ENCODE measurements at regions not wholly inside any gene's neighbourhood (a gene's known extent, or its start where the extent isn't known, plus 50 kb on each side); places are given as distances from the start of the nearest gene placed in this dataset.
"Not testable (repeated sequence)": the region's sequence is repeated elsewhere in the genome, so short reads cannot be mapped to it uniquely, and the experiment has no call there.

DNA sequence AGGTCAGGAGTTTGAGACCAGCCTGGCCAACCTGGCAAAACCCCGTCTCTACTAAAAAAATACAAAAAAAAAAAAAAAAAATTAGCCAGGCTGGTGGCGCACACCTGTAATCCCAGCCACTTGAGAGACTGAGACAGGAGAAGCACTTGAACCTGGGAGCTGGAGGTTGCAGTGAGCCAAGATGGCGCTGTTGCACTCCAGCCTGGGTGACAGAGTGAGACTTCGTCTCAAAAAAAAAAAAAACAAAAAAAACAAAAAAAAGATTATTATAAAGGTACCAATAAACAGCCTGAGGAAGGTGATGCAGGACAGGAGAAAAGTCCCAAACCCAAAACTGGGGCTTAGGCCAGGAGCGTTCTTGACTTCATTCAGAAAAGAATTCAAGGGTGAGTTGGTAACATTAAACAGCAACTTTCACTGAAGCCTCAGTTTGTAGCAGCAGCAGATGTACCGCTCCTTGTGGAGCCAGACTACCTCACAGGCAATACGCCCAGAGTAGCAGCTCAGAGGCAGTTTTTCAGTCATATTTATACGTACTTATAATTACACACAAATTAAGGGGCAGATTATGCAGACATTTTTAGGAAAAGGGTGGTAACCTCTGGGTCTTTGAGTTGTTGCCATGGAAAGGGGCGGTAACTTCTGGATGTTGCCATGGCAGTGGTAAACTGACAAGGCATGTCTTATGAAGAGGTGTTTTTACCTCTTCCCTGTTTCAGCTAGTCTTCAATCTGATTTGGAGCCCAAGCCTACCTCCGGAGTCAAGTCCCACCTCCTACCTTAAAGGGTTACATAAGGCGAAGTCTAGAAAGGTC is 1596.6 kb upstream of the CELF4 start:
- Histone ChIP-seq H3K9ac (ENCODE audit: low read length) (no peak overlapping the region), H3K9me3 (ENCODE audit: control insufficient read depth, low read length) (no peaks in the 10 kb centered on the region), H3K4me1 (ENCODE audit: control insufficient read depth, insufficient read depth, low read length) (no peaks in the 10 kb centered on the region), H3K4me3 (ENCODE audit: low read length) (no peak overlapping the region), H3K36me3 (ENCODE audit: control insufficient read depth, insufficient read depth, low read length, severe bottlenecking) (no peaks in the 10 kb centered on the region), H3K27me3 (replicated peaks; ENCODE audit: control insufficient read depth, insufficient read depth, low read length) (no peaks in the 10 kb centered on the region)
- DNase-seq (ENCODE audit: low read depth) = no peak

DNA sequence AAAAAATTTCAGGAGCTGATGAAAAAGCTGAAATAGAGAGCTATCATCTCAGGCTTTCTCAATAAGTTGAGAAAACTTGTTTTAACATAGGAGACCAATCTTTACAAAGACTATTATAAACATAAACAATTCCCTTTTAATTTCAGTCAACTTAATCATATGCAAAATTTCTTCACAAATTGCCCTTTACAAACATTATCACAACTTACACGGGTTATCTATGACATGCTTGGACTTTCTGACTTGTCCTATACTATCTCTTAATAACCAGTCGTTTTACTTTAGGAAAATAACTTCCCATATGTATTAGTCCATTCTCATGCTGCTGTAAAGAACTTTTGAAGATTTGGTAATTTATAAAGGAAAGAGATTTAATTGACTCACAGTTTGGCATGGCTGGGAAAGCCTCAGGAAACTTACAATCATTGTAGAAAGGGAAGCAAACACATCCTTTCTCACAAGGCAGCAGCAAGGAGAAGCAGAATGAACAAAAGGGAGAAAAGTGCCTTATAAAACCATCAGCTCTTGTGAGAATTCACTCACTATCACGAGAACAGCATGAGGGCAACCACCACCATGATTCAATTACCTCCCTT is 1583.7 kb upstream of the CELF4 start:
- no peak overlapping the region for H3K9ac ChIP-seq (ENCODE audit: low read length)
- H3K36me3 ChIP-seq (ENCODE audit: control insufficient read depth, insufficient read depth, low read length, severe bottlenecking) = no peaks in the 10 kb centered on the region
- H3K4me3 ChIP-seq (ENCODE audit: low read length) = no peak overlapping the region
- no peaks in the 10 kb centered on the region for H3K27me3 ChIP-seq (replicated peaks; ENCODE audit: control insufficient read depth, insufficient read depth, low read length)
- peaks cover 30% of the 10 kb centered on the region for H3K9me3 ChIP-seq (ENCODE audit: control insufficient read depth, low read length)
- no peaks in the 10 kb centered on the region for H3K4me1 ChIP-seq (ENCODE audit: control insufficient read depth, insufficient read depth, low read length)
- no peak for DNase-seq (ENCODE audit: low read depth)

DNA sequence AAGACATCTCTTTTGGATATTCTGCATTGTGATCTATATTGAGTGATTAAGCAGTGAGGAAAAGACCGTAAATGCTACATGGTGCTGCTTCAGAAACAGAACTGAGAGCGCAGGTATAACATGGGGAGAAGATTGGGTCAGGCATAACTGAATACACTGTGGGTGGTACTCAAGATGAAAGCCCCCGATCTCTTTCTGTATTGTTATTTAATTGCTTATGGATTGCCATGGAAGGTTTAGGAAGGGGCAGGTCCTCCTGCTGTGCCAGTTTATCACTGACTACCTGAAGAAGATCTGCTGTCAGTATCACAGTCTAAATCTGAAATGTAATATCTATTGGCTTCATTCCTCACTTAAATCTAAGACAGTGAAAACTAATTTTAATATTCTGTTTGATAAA is 1568.7 kb upstream of the CELF4 start:
- no peaks in the 10 kb centered on the region for H3K4me1 ChIP-seq (ENCODE audit: control insufficient read depth, insufficient read depth, low read length)
- no peaks in the 10 kb centered on the region for H3K9me3 ChIP-seq (ENCODE audit: control insufficient read depth, low read length)
- DNase-seq (ENCODE audit: low read depth) = no peak
- H3K36me3 ChIP-seq (ENCODE audit: control insufficient read depth, insufficient read depth, low read length, severe bottlenecking) = no peaks in the 10 kb centered on the region
- H3K4me3 ChIP-seq (ENCODE audit: low read length) = no peak overlapping the region
- no peak overlapping the region for H3K9ac ChIP-seq (ENCODE audit: low read length)
- H3K27me3 ChIP-seq (replicated peaks; ENCODE audit: control insufficient read depth, insufficient read depth, low read length) = no peaks in the 10 kb centered on the region

DNA sequence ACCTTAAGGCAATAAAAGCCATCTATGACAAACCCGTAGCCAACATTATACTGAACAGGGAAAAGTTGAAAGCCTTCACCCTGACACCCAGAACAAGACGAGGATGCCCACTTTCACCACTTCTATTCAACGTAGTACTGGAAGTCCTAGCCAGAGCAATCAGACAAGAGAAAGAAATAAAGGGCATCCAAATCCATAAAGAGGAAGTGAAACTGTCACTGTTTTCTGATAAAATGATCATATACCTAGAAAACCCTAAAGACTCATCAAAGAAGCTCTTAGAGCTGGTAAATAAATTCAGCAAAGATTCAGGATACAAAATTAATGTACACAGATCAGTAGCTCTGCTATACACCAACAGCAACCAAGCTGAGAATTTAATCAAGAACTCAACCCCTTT is 1561.9 kb upstream of the CELF4 start:
- H3K27me3 ChIP-seq (replicated peaks; ENCODE audit: control insufficient read depth, insufficient read depth, low read length); H3K36me3 ChIP-seq (ENCODE audit: control insufficient read depth, insufficient read depth, low read length, severe bottlenecking); H3K4me1 ChIP-seq (ENCODE audit: control insufficient read depth, insufficient read depth, low read length); DNase-seq (ENCODE audit: low read depth); H3K9ac ChIP-seq (ENCODE audit: low read length); H3K9me3 ChIP-seq (ENCODE audit: control insufficient read depth, low read length); H3K4me3 ChIP-seq (ENCODE audit: low read length): not testable (repeated sequence)

DNA sequence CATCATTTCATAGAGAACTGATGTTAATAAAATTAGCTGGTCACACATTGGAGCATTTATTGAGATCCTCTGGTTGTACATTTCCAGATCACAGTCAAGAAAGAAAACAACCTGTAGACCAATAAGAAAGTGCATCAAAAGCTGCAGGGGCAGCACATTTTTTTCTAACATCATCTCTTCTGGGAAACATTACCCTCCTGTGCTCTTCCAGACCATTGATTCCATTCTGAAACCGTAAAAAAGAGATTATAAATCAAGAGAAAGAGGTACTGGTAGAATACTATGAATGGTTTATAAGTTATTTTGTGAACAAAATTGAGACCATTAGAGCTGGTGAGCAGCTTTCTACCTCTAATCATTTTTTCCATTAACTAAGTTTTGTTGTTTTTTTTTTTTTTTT is 1548.2 kb upstream of the CELF4 start:
- Histone ChIP-seq H3K9ac (ENCODE audit: low read length) (no peak overlapping the region), H3K4me1 (ENCODE audit: control insufficient read depth, insufficient read depth, low read length) (no peaks in the 10 kb centered on the region), H3K9me3 (ENCODE audit: control insufficient read depth, low read length) (no peaks in the 10 kb centered on the region), H3K27me3 (replicated peaks; ENCODE audit: control insufficient read depth, insufficient read depth, low read length) (no peaks in the 10 kb centered on the region), H3K36me3 (ENCODE audit: control insufficient read depth, insufficient read depth, low read length, severe bottlenecking) (no peaks in the 10 kb centered on the region), H3K4me3 (ENCODE audit: low read length) (no peak overlapping the region)
- DNase-seq (ENCODE audit: low read depth) = no peak

DNA sequence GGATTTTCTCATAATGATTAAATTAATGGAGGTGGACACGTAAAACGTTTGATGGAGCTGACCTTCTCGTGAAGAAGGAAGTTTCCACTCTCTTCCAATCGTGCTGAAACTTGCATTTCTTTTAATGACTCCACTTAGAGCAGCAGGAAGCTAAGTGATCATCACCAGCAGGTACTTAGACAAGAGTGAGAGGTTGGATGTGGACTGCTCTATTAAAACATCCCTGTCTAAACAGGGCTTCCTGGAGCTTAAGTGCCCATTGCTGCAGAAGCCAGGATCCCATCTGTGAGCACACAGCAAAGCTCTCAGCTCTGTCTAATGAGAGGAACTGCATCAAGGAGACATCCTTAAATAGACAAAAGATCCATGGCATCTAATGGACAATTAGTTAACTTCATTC is 1539.5 kb upstream of the CELF4 start:
- H3K27me3 ChIP-seq (replicated peaks; ENCODE audit: control insufficient read depth, insufficient read depth, low read length) = no peaks in the 10 kb centered on the region
- no peak overlapping the region for H3K4me3 ChIP-seq (ENCODE audit: low read length)
- no peak for DNase-seq (ENCODE audit: low read depth)

DNA sequence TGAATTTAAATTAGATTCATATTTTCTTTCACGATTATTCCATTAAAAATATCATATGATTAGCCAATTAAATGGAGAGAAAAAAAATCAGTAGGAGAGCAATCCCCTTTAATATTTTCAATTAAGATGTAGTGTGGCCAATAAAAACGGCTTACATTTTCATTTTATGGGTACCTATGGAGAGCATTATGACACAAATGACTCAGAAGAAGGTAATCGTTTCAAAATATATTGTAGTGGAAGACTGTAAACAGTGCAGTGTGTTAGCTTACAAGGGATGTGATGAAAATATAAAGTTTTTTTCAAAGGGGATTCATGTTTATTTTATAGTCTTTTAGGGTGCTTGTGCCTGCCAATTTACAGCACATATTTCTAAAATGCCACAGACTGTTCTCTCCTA is 1507.4 kb upstream of the CELF4 start:
- no peak for DNase-seq (ENCODE audit: low read depth)
- Histone ChIP-seq H3K4me1 (ENCODE audit: control insufficient read depth, insufficient read depth, low read length) (no peaks in the 10 kb centered on the region), H3K4me3 (ENCODE audit: low read length) (no peak overlapping the region), H3K36me3 (ENCODE audit: control insufficient read depth, insufficient read depth, low read length, severe bottlenecking) (no peaks in the 10 kb centered on the region), H3K9me3 (ENCODE audit: control insufficient read depth, low read length) (no peaks in the 10 kb centered on the region), H3K27me3 (replicated peaks; ENCODE audit: control insufficient read depth, insufficient read depth, low read length) (no peaks in the 10 kb centered on the region), H3K9ac (ENCODE audit: low read length) (no peak overlapping the region)

More for the DNA sequence above, 1539.5 kb upstream of the CELF4 start:
- Histone ChIP-seq H3K9me3 (ENCODE audit: control insufficient read depth, low read length) (no peaks in the 10 kb centered on the region), H3K4me1 (ENCODE audit: control insufficient read depth, insufficient read depth, low read length) (no peaks in the 10 kb centered on the region), H3K36me3 (ENCODE audit: control insufficient read depth, insufficient read depth, low read length, severe bottlenecking) (no peaks in the 10 kb centered on the region), H3K9ac (ENCODE audit: low read length) (no peak overlapping the region)

DNA sequence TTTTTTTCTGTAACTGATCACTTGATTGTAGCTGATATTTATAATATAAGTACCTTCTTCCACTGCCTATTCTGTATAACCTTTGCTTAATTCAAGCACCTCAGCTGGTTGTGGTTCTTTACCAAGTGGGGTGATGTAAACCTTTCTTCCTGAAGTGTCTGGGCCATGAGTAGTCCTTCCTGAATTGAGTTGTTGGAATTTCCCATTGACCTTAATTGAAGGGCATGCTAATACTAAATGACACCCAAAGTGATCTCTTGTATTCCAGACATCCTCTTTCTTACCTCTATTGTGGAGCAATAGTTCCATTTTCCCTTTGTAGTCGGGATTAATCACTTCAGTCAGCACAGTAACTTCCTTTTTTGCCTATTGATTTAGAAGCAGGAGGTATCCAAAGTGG is 1496.8 kb upstream of the CELF4 start:
- H3K36me3 ChIP-seq (ENCODE audit: control insufficient read depth, insufficient read depth, low read length, severe bottlenecking) = no peaks in the 10 kb centered on the region

DNA sequence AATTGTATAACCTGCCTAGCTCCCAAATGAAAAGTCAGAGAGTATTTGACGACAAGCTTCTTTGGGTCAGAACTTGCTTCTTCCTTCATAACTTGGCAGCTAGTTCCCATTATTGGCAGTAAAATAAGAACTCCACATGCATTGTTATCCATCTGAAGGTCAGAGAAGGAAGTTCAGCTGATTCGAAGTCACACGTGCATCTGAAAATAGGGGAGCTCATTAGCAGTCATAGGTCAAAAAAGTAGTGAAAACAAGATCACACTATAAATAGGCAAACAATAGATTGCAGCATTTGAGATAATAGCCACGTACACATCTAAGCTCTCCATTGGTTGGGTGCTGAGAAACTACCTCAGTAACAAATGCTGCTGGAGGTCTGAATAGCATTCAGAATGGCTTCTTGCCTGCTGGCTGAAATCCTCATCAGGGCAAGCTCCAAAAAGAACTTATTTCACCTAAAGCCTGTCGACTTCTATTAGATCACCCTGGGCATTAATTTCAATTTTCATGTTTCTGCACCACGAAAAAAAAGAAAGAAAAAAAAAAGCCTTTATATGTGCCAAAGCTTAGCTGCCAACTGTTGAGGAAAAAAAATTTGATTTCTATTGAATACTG is 1492.9 kb upstream of the CELF4 start:
- no peak overlapping the region for H3K9ac ChIP-seq (ENCODE audit: low read length)
- no peaks in the 10 kb centered on the region for H3K27me3 ChIP-seq (replicated peaks; ENCODE audit: control insufficient read depth, insufficient read depth, low read length)
- H3K4me1 ChIP-seq (ENCODE audit: control insufficient read depth, insufficient read depth, low read length) = no peaks in the 10 kb centered on the region
- H3K9me3 ChIP-seq (ENCODE audit: control insufficient read depth, low read length) = no peaks in the 10 kb centered on the region
- H3K36me3 ChIP-seq (ENCODE audit: control insufficient read depth, insufficient read depth, low read length, severe bottlenecking) = no peaks in the 10 kb centered on the region
- H3K4me3 ChIP-seq (ENCODE audit: low read length) = no peak overlapping the region
- DNase-seq (ENCODE audit: low read depth) = no peak

More for the DNA sequence above, 1496.8 kb upstream of the CELF4 start:
- H3K9me3 ChIP-seq (ENCODE audit: control insufficient read depth, low read length) = no peaks in the 10 kb centered on the region
- H3K9ac ChIP-seq (ENCODE audit: low read length) = no peak overlapping the region
- no peak overlapping the region for H3K4me3 ChIP-seq (ENCODE audit: low read length)
- no peaks in the 10 kb centered on the region for H3K4me1 ChIP-seq (ENCODE audit: control insufficient read depth, insufficient read depth, low read length)
- DNase-seq (ENCODE audit: low read depth) = no peak
- no peaks in the 10 kb centered on the region for H3K27me3 ChIP-seq (replicated peaks; ENCODE audit: control insufficient read depth, insufficient read depth, low read length)

DNA sequence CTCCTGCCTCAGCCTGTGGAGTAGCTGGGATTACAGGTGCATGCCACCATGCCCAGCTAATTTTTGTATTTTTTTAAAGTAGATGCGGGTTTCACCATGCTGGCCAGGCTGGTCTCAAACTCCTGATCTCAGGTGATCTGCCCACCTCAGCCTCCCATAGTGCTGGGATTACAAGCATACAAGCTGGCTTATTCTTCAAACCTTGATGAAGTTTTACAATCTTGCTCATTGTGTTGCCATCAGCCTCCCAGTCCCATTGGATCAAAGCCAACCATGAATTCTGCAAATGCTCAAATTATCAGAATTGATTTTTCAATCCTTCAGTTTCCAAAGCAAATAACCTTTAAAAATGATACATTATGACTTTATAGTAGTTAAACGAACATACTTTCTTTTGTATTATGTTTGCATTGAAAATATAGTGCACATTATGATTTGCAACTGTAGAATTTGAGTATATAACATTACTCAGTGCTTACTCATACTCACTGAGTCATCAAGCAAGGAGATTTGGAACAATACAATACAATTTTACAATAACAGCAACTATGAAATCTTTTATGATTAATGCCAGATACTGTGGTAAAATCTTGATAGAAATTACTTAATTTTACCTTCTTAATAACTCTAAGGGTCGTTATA is 1491.9 kb upstream of the CELF4 start:
- H3K9me3 ChIP-seq (ENCODE audit: control insufficient read depth, low read length) = no peaks in the 10 kb centered on the region
- H3K9ac ChIP-seq (ENCODE audit: low read length) = no peak overlapping the region
- no peaks in the 10 kb centered on the region for H3K4me1 ChIP-seq (ENCODE audit: control insufficient read depth, insufficient read depth, low read length)
- no peaks in the 10 kb centered on the region for H3K36me3 ChIP-seq (ENCODE audit: control insufficient read depth, insufficient read depth, low read length, severe bottlenecking)
- no peaks in the 10 kb centered on the region for H3K27me3 ChIP-seq (replicated peaks; ENCODE audit: control insufficient read depth, insufficient read depth, low read length)
- H3K4me3 ChIP-seq (ENCODE audit: low read length) = no peak overlapping the region
- DNase-seq (ENCODE audit: low read depth) = no peak

DNA sequence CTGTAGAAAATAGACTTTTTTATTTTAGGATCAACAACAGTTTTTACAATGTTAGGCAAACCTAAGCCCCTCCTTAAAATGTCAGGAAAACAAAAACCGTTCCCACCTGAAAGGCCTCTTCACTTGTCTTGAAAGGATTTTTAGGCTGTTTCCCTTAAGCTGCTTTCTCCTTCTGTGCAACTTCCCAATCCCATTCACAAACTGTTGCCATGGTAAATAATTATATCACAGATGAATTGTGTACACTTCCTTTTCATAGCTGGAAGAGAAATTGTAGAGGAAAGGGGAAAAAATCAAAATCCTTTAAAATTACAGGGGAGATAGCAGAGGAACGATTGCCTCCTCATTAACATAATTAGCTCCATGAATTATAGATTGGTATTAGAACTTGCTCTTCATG is 1488.0 kb upstream of the CELF4 start:
- H3K4me1 ChIP-seq (ENCODE audit: control insufficient read depth, insufficient read depth, low read length) = no peaks in the 10 kb centered on the region
- H3K9ac ChIP-seq (ENCODE audit: low read length) = no peak overlapping the region
- peaks cover 2% of the 10 kb centered on the region for H3K9me3 ChIP-seq (ENCODE audit: control insufficient read depth, low read length)
- DNase-seq (ENCODE audit: low read depth) = no peak
- H3K4me3 ChIP-seq (ENCODE audit: low read length) = no peak overlapping the region
- no peaks in the 10 kb centered on the region for H3K36me3 ChIP-seq (ENCODE audit: control insufficient read depth, insufficient read depth, low read length, severe bottlenecking)
- no peaks in the 10 kb centered on the region for H3K27me3 ChIP-seq (replicated peaks; ENCODE audit: control insufficient read depth, insufficient read depth, low read length)
